Hepatocyte (in vitro differentiated cells): ENCODE measurements at regions not wholly inside any gene's neighbourhood (a gene's known extent, or its start where the extent isn't known, plus 50 kb on each side); places are given as distances from the start of the nearest gene placed in this dataset.
"Not testable (repeated sequence)": the region's sequence is repeated elsewhere in the genome, so short reads cannot be mapped to it uniquely, and the experiment has no call there.

Experiments
- DNase-seq: peaks from one replicate; pipeline ENCODE4 v3.0.0-alpha.2; 2016; ENCODE audit warnings: low spot score
- H2AFZ ChIP-seq: fragments of 200-600 bp; sonication (generic); 2 replicates; pipeline ENCODE4 v1.6.0; 2016; ENCODE audit warnings: antibody characterized with exemption, mild to moderate bottlenecking
- H3K27ac ChIP-seq: fragments of 200-600 bp; sonication (generic); 2 replicates; pipeline ENCODE4 v1.5.1; 2016; ENCODE audit warnings: mild to moderate bottlenecking
- H3K27me3 ChIP-seq: fragments of 200-600 bp; sonication (generic); 2 replicates; pipeline ENCODE4 v1.6.1; 2016
- H3K36me3 ChIP-seq: fragments of 200-600 bp; sonication (generic); replicated peaks from 2 replicates; pipeline ENCODE4 v1.5.1; 2016; ENCODE audit warnings: low read depth; ENCODE audit not compliant: insufficient read depth
- H3K4me1 ChIP-seq: fragments of 200-600 bp; sonication (generic); 2 replicates; pipeline ENCODE4 v1.5.1; 2016; ENCODE audit warnings: mild to moderate bottlenecking, moderate library complexity; ENCODE audit not compliant: insufficient read depth
- H3K4me2 ChIP-seq: fragments of 200-600 bp; sonication (generic); 2 replicates; pipeline ENCODE4 v1.6.0; 2016
- H3K4me3 ChIP-seq: fragments of 200-600 bp; sonication (generic); 2 replicates; pipeline ENCODE4 v1.5.1; 2016; ENCODE audit warnings: mild to moderate bottlenecking
- H3K79me2 ChIP-seq: fragments of 200-600 bp; sonication (generic); 2 replicates; pipeline ENCODE4 v1.6.0; 2017; ENCODE audit warnings: mild to moderate bottlenecking
- H3K9me2 ChIP-seq: fragments of 200-600 bp; sonication (generic); replicated peaks from 2 replicates; pipeline ENCODE4 v1.6.0; 2017; ENCODE audit warnings: mild to moderate bottlenecking; ENCODE audit not compliant: insufficient read depth
- H3K9me3 ChIP-seq: fragments of 200-600 bp; sonication (generic); 2 replicates; pipeline ENCODE4 v1.5.1; 2016; ENCODE audit warnings: low read depth, mild to moderate bottlenecking
- H4K20me1 ChIP-seq: fragments of 200-600 bp; sonication (generic); 2 replicates; pipeline ENCODE4 v1.6.0; 2016; ENCODE audit warnings: mild to moderate bottlenecking; ENCODE audit not compliant: insufficient read depth, poor library complexity, severe bottlenecking
- EZH2 ChIP-seq: fragments of 200-600 bp; sonication (generic); IDR thresholded peaks from 2 replicates; pipeline ENCODE4 v1.6.1; 2016; ENCODE audit warnings: antibody characterized with exemption, mild to moderate bottlenecking, borderline replicate concordance
- EZH2phosphoT487 ChIP-seq: fragments of 200-600 bp; sonication (generic); IDR thresholded peaks from one replicate; pipeline ENCODE4 v1.6.1; 2018; ENCODE audit warnings: antibody characterized with exemption, mild to moderate bottlenecking, low read depth, moderate library complexity; ENCODE audit not compliant: unreplicated experiment, severe bottlenecking
- WGBS: methylation state at CpG from one replicate; pipeline ENCODE4 v1.1.6; 2016; ENCODE audit warnings: low lambda C conversion rate; ENCODE audit errors: missing lambda C conversion rate; 5-methylcytosine and 5-hydroxymethylcytosine counted together
- TF ChIP-seq, protein P1 (sequence below): fragments of 200-600 bp; sonication (generic); IDR thresholded peaks from 2 replicates; pipeline ENCODE4 v1.5.1; 2016; ENCODE audit warnings: antibody characterized with exemption, mild to moderate bottlenecking; ENCODE audit not compliant: poor library complexity

GRCh38 chr22:34638128-34638527 is 427.8 kb upstream of the ISX start:
- Histone ChIP-seq H3K9me3 (no peaks in the 10 kb centered on the region), H3K79me2 (no peaks in the 10 kb centered on the region), H4K20me1 (no peaks in the 10 kb centered on the region), H3K4me1 (no peaks in the 10 kb centered on the region), H3K4me2 (no peak overlapping the region), H3K36me3 (no peaks in the 10 kb centered on the region), H2AFZ (no peak overlapping the region), H3K27ac (no peak overlapping the region), H3K27me3 (peaks cover 3% of the 10 kb centered on the region), H3K9me2 (no peaks in the 10 kb centered on the region), H3K4me3 (no peak overlapping the region)
- no peak for DNase-seq
- WGBS, result 12% methylated on average over 2 of the region's 2 CpGs
- TF ChIP-seq, protein P1, sequence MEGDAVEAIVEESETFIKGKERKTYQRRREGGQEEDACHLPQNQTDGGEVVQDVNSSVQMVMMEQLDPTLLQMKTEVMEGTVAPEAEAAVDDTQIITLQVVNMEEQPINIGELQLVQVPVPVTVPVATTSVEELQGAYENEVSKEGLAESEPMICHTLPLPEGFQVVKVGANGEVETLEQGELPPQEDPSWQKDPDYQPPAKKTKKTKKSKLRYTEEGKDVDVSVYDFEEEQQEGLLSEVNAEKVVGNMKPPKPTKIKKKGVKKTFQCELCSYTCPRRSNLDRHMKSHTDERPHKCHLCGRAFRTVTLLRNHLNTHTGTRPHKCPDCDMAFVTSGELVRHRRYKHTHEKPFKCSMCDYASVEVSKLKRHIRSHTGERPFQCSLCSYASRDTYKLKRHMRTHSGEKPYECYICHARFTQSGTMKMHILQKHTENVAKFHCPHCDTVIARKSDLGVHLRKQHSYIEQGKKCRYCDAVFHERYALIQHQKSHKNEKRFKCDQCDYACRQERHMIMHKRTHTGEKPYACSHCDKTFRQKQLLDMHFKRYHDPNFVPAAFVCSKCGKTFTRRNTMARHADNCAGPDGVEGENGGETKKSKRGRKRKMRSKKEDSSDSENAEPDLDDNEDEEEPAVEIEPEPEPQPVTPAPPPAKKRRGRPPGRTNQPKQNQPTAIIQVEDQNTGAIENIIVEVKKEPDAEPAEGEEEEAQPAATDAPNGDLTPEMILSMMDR, result no peak
- TF ChIP-seq EZH2, result no peak
- TF ChIP-seq EZH2phosphoT487, result no peak

- TF ChIP-seq, protein P1, result no peak
- no peak for TF ChIP-seq EZH2
- Histone ChIP-seq H3K4me2 (no peak overlapping the region), H3K9me2 (no peaks in the 10 kb centered on the region), H3K27ac (no peak overlapping the region), H4K20me1 (no peaks in the 10 kb centered on the region), H3K9me3 (no peaks in the 10 kb centered on the region), H3K4me3 (no peak overlapping the region), H2AFZ (no peak overlapping the region), H3K4me1 (no peaks in the 10 kb centered on the region), H3K27me3 (peaks cover 3% of the 10 kb centered on the region), H3K79me2 (no peaks in the 10 kb centered on the region), H3K36me3 (no peaks in the 10 kb centered on the region)
- WGBS, result 77% methylated on average over 5 of the region's 5 CpGs
- no peak for DNase-seq
These were observed 426.0 kb upstream of the ISX start for GRCh38 chr22:34639911-34640310.

DNA sequence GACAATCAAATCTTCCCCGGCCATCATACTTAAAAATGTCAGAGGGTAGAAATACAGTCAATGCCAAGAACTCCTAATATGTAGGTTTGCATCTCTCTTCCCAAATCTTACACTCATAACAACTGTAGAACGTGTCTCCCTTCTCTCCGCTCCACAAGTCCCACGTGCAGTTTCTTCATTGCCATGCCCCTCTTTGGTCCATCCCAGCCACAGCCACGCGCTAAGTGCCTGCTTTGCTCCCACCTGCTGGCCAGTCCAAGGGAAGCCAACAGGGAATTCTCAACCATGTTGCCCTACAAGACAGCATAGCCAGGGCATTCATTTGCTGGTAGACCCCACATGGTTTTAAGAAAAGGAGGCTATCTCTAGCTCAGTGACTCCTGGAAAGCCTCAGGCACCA is 420.6 kb upstream of the ISX start:
- Histone ChIP-seq H3K79me2 (no peaks in the 10 kb centered on the region), H3K4me2 (no peak overlapping the region), H3K27me3 (no peaks in the 10 kb centered on the region), H2AFZ (no peak overlapping the region), H3K9me3 (no peaks in the 10 kb centered on the region), H3K9me2 (no peaks in the 10 kb centered on the region), H3K4me1 (no peaks in the 10 kb centered on the region), H3K27ac (no peak overlapping the region), H3K36me3 (no peaks in the 10 kb centered on the region), H4K20me1 (no peaks in the 10 kb centered on the region), H3K4me3 (no peak overlapping the region)
- DNase-seq, result no peak
- TF ChIP-seq EZH2phosphoT487 (no peak), EZH2 (no peak)
- TF ChIP-seq, protein P1, result no peak
- 69% methylated on average over 6 of the region's 6 CpGs for WGBS

DNA sequence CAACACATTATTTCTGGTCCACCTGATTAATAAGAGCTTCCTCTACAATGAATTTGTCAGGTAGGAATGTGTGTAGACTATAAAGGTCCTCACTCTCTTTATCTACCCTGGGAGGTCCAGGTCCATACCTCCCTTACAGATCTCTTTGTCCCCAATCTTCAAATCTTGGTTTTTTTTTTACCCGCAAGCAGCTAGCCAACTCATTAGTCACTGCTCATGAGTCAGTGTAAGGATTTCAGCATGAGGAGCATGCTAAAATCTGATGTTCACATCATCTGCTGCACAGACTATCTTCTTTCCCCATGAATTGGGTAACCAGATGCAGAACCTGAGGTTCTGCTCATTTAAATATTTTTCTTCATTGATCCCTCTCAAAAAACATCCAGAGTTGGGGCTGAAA is 397.0 kb upstream of the ISX start:
- Histone ChIP-seq H3K4me1 (no peaks in the 10 kb centered on the region), H3K4me3 (no peak overlapping the region), H3K27ac (no peak overlapping the region), H4K20me1 (no peaks in the 10 kb centered on the region), H3K79me2 (no peaks in the 10 kb centered on the region), H3K9me2 (no peaks in the 10 kb centered on the region), H3K4me2 (no peak overlapping the region), H2AFZ (no peak overlapping the region), H3K9me3 (no peaks in the 10 kb centered on the region), H3K36me3 (no peaks in the 10 kb centered on the region), H3K27me3 (no peaks in the 10 kb centered on the region)
- no peak for DNase-seq
- TF ChIP-seq, protein P1, result no peak
- TF ChIP-seq EZH2phosphoT487 (no peak), EZH2 (no peak)
- WGBS, result 95% methylated on average over 1 of the region's 1 CpG

GRCh38 chr22:34683031-34683430 is 382.9 kb upstream of the ISX start:
- H3K79me2 ChIP-seq, H3K27ac ChIP-seq, H3K4me2 ChIP-seq, H3K9me3 ChIP-seq, DNase-seq, H3K9me2 ChIP-seq, H3K36me3 ChIP-seq, H4K20me1 ChIP-seq, H2AFZ ChIP-seq, H3K4me3 ChIP-seq, H3K27me3 ChIP-seq, H3K4me1 ChIP-seq: not testable (repeated sequence)
- WGBS, result 90% methylated on average over 16 of the region's 17 CpGs

DNA sequence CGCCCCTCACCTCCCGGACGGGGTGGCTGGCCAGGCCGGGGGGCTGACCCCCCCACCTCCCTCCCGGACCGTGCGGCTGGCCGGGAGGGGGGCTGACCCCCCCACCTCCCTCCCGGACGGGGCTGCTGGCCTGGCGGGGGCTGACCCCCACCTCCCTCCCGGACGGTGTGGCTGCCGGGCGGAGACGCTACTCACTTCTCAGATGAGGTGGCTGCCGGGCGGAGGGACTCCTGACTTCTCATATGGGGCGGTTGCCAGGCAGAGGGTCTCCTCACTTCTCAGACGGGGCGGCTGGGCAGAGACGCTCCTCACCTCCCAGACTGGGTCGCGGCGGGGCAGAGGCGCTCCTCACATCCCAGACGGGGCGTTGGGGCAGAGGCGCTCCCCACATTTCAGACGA is 381.7 kb upstream of the ISX start:
- H2AFZ ChIP-seq, H3K4me2 ChIP-seq, H3K27ac ChIP-seq, H3K9me3 ChIP-seq, H3K79me2 ChIP-seq, DNase-seq, H3K4me1 ChIP-seq, H3K9me2 ChIP-seq, H3K36me3 ChIP-seq, H3K27me3 ChIP-seq, H3K4me3 ChIP-seq, H4K20me1 ChIP-seq: not testable (repeated sequence)
- WGBS, result 91% methylated on average over 7 of the region's 30 CpGs
